GM18502 (cell line): ENCODE measurements at regions not wholly inside any gene's neighbourhood (a gene's known extent, or its start where the extent isn't known, plus 50 kb on each side); places are given as distances from the start of the nearest gene placed in this dataset.
"Not testable (repeated sequence)": the region's sequence is repeated elsewhere in the genome, so short reads cannot be mapped to it uniquely, and the experiment has no call there.

Experiments used
- ATAC-seq: cut with Tn5 transposase; IDR thresholded peaks from one replicate; pipeline ENCODE4 v1.9.1; 2021; ENCODE audit warnings: mild to moderate bottlenecking; ENCODE audit not compliant: unreplicated experiment, poor library complexity

DNA sequence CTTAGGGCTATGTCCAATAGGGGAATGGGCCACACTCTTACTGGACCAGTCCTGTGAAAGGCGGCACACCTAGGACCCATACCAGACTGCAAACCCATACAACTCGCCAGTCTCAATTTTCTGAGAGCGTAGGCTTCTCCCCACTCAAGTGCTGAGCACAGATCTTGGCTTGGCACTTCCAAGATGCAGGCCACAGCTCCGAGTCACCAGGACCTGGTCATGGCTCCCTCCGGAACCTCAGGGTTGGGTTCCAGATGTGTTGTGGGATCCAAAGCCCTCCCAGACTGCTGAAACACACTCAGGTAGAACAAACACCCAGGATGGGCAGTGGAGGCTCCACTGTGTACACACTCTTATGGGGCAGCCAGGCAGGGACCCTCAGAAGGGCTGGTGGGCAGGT, 103.3 kb downstream of the TMEM144 start:
- no peak for ATAC-seq

GRCh38 chr4:158314756-158315487, 104.6 kb downstream of the TMEM144 start:
- no peak for ATAC-seq

DNA sequence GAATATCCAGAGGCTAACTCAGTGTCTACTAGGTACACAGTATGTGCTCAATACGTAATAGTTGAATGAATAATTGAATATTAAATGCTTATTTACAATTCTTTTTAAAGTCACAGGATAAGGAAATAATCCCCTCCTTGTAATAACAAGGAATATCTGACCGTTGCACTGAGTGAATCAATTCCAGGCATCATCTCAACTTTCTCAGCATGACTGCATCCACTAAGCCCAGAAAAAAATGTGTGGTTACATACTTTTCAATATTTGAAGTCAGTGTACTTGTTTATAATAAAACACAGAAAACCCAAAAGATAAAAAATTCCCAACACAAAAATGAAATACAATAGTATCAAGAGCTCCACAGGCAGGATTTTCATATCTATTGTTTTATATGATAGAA, 105.4 kb downstream of the TMEM144 start:
- no peak for ATAC-seq

DNA sequence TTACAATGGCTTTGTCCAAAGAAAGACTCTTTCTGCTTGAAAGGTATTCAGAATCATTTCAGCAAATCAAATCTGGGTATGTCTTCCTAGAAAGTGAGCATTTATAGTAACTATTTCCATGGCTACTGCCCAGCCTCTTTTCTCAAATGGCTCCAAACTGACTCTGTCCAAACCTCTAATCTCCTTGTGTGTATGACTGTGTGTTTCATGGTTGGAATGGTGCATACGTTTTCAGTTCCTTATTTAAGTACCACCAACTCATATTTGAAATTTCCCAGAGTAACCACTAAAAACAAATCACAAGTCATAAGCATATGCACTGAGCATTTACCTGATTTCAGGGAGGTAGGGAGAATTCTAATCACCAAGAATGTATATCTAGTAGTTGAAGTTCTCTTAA, 106.0 kb downstream of the TMEM144 start:
- peak; percentile 83 for ATAC-seq

DNA sequence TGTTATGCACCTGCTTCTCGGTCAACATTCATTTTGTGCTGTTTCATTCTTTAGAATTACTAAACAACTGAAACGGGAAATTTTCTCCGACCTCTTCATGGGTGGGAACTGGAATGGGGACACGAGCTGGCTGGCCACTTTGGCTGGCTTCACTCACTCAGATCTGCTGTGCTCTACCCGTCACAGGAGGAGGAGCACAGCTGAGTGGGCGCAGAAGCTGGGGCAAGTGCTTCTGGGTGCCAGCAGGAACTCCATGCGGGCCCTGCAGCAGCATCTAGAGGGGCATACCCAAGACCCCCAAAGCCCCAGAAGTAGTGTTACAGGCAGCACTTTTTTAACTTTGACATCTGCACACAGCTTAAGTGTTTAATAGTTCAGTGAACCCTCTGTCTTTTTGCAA, 109.6 kb downstream of the TMEM144 start:
- ATAC-seq: no peak

DNA sequence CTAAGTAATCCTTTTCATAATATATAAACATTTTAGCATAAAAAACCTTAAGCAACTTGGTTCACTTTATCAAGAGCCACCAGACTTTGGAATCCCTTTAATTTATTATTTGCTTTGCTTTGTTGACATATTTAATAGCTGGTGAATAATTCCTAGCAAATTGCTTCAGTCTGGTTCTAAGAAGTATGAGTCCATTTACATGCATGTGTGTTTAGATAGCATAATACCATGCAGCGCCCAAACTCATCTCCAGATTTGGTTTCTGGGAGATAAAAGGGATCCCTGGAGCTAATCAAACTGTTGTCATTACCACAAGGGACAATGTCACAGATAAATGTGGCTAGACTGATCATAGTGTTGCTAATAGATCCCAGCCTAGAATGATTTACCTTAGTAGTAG, 111.8 kb downstream of the TMEM144 start:
- ATAC-seq: no peak

GRCh38 chr4:158327525-158327924, 117.2 kb downstream of the TMEM144 start:
- no peak for ATAC-seq

DNA sequence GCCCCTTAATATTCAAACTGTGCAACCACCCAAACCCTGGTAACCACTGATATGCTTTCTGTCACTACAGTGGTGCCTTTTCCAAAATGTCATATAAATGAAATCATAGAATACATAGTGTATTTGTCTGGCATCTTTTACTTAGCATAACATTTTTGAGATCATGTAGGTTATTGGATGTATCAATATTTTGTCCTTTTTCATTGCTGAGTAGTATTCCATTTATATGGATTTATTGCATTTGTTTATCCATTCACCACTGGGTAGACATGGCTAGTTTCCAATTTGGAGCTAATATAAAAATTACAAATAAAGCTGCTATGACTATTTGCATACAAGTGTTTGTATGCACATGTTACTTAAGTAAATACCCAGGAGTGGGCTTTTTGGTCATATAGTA, 121.6 kb downstream of the TMEM144 start:
- ATAC-seq: no peak

GRCh38 chr4:158333820-158334219, 123.5 kb downstream of the TMEM144 start:
- ATAC-seq: no peak

DNA sequence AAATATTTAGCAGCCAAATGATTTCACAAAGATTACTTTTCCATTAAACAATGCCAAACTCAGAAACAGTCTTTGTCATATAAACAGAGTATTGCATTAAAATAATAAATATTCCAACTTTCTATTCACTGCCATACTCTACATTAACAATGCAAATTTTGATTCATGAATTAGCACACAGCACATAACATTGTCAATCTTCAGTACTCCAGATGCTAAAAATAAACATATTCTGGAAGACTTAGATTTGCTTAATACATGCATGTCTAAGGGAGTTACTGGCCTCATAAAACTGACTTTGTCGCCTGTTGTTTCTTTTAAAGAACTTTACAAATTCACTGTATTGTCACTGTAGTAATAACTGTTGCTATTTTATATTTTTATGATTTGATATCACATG, 131.6 kb downstream of the TMEM144 start:
- no peak for ATAC-seq

GRCh38 chr4:158346576-158346975, 136.3 kb downstream of the TMEM144 start:
- no peak for ATAC-seq

- no peak for ATAC-seq
Observed at GRCh38 chr4:158347556-158347955, 137.3 kb downstream of the TMEM144 start.

GRCh38 chr4:158350161-158350560, 139.9 kb downstream of the TMEM144 start:
- no peak for ATAC-seq

DNA sequence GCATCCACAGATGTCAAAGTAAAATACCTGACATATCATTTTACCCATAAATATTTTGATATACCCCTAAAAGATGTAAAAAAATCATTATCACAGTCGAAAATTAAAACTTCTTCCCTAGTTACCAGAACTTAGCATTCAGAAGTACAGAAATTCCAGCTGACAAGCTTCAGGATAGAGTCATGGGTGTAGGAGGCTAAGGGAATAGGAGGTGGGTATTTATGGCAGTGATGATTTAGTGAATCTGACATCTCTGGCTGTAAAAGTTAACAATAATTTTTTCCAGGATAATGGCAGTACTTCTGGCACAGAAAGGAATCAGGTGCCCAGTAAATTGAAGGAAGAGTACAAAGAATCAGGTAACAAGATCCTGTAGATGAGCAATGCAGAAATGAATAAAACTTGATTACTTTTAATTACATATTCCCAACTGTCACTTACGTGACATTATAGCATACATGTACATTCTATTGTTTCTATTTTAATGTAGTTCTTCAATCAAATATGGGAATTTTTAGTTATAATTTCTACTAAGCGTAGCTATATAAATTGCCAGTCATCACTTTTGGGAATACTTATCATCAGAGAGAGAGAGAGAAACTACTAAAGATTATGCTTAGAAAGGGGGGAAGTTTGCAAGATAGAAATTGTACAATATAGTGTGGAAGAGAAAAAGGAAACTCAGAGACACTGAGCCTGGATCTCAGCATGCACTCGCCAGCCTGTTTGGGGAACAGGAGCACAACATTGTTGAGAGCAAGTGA, 143.4 kb downstream of the TMEM144 start:
- ATAC-seq: no peak

DNA sequence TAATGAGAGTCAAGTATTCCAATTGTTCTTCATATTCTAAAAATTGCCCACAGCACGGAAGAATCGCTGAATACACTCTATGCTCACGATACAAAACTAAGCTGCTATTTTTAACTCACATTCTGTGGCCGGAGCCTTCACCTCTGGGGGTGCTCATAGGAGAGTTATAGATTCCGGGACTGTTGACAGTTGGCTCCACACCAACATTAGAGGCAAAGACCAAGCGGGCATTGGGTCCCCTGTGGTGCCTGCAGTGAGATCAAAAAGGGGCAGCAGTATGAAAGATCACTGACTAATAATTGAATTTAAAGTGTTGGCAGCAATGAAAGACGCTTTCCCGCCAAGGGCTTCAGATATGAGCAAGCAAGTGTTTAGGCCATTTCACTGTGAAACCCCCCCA, 146.0 kb downstream of the TMEM144 start:
- no peak for ATAC-seq

GRCh38 chr4:158367932-158368441, 153.7 kb upstream of the RXFP1 start:
- not testable (repeated sequence) for ATAC-seq

GRCh38 chr4:158371158-158371557, 150.5 kb upstream of the RXFP1 start:
- no peak for ATAC-seq

- no peak for ATAC-seq
Observed at GRCh38 chr4:158374318-158374717, 147.4 kb upstream of the RXFP1 start.

GRCh38 chr4:158376106-158376840, 145.4 kb upstream of the RXFP1 start:
- no peak for ATAC-seq

- ATAC-seq: no peak
Observed at GRCh38 chr4:158384414-158384813, 137.3 kb upstream of the RXFP1 start.

GRCh38 chr4:158395343-158395742, 126.3 kb upstream of the RXFP1 start:
- no peak for ATAC-seq
